ENCODE measurements at regions not wholly inside any gene's neighbourhood (a gene's known extent, or its start where the extent isn't known, plus 50 kb on each side); places are given as distances from the start of the nearest gene placed in this dataset.
"Not testable (repeated sequence)": the region's sequence is repeated elsewhere in the genome, so short reads cannot be mapped to it uniquely, and the experiment has no call there.

DNA sequence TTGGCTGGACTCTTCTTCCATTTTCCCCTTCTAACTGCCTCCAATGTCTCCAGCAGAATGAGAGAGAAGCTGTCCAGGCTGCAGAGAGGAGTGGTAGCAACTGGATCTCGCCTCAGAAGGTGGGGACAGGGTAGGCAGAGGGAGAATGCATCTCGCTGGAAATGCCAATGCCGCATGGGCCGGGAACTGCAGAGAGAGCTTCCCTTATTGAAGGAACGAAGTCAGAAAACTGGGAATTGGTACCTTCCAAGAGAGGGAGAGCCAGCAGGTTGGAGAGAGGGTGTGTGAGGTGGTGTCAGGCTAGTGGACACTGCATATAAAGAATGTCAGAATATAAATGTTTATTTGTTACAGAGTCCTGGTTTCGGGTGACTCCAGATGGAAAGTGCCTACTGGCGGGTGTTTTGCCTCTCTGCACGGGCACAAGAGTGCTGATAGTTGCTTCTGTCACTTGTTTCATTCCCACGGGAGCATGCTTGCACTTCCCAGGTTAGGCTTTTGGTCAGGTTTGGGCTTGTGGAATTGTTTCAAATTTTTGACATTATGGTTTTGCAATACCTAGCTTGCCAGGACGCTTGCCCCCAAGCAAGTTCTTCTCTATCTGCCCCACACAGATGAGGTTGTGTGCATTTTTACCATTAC lies 156.8 kb upstream of the STS start:
- no peak overlapping the region for H3K4me2 ChIP-seq
- H3K79me2 ChIP-seq (ENCODE audit: low read depth) = no peaks in the 10 kb centered on the region
- ChIA-PET CTCF (no interaction called here), POLR2A (ENCODE audit: unreplicated experiment) (no interaction called here)
- intact Hi-C loops (cut with micrococcal nuclease; ENCODE audit: unreplicated experiment) = no loop called here
- H3K9me3 ChIP-seq (ENCODE audit: insufficient read depth, low read depth) = no peaks in the 10 kb centered on the region
- no TSS peak for BruUV-seq (replicated peaks)
- no peak for TF ChIP-seq EZH2 (IDR thresholded peaks at IDR 0.05; ENCODE audit: low read depth)
- TF ChIP-seq, protein P1, sequence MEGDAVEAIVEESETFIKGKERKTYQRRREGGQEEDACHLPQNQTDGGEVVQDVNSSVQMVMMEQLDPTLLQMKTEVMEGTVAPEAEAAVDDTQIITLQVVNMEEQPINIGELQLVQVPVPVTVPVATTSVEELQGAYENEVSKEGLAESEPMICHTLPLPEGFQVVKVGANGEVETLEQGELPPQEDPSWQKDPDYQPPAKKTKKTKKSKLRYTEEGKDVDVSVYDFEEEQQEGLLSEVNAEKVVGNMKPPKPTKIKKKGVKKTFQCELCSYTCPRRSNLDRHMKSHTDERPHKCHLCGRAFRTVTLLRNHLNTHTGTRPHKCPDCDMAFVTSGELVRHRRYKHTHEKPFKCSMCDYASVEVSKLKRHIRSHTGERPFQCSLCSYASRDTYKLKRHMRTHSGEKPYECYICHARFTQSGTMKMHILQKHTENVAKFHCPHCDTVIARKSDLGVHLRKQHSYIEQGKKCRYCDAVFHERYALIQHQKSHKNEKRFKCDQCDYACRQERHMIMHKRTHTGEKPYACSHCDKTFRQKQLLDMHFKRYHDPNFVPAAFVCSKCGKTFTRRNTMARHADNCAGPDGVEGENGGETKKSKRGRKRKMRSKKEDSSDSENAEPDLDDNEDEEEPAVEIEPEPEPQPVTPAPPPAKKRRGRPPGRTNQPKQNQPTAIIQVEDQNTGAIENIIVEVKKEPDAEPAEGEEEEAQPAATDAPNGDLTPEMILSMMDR (conservative IDR thresholded peaks at IDR 0.05) = no peak
- H3F3A ChIP-seq (ENCODE audit: insufficient read depth, low read depth) = no peaks in the 10 kb centered on the region
- no peaks in the 10 kb centered on the region for H4K20me1 ChIP-seq (ENCODE audit: insufficient read depth)
- no peaks in the 10 kb centered on the region for H3K4me1 ChIP-seq (replicated peaks; ENCODE audit: insufficient read depth)
- DNase-seq = no peak
- H3K27ac ChIP-seq = no peak overlapping the region
- H3K36me3 ChIP-seq (ENCODE audit: low read depth) = no peaks in the 10 kb centered on the region
- no peak overlapping the region for H2AFZ ChIP-seq
- H3K4me3 ChIP-seq = no peak overlapping the region
- H3K9me2 ChIP-seq (ENCODE audit: insufficient read depth) = no peaks in the 10 kb centered on the region
- H3K27me3 ChIP-seq (ENCODE audit: insufficient read depth, low read depth) = no peaks in the 10 kb centered on the region

DNA sequence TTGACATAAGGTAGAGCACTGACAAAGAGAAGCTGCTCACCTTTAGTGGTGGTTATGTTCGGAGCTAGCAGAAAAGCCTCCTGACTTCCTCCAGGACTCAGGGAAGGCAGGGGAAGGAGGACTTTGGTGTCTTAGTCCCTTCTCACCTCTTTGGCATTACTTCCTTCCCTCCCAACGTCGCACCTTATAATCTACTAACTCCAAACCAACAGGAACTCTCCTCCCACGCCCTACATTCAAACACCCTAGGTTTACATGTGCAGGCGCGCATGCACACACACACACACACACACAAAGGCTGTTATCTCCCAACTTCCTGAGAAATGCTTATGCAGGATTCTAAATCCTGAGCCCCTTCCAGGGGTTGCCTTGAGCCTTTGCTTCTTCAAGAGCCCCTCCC lies 157.7 kb upstream of the STS start:
- CTCF ChIA-PET = no interaction called here
- Histone ChIP-seq H3K9me3 (ENCODE audit: insufficient read depth, low read depth) (no peaks in the 10 kb centered on the region), H3K9me2 (ENCODE audit: insufficient read depth) (no peaks in the 10 kb centered on the region), H3K4me1 (replicated peaks; ENCODE audit: insufficient read depth) (no peaks in the 10 kb centered on the region), H3K27me3 (ENCODE audit: insufficient read depth, low read depth) (no peaks in the 10 kb centered on the region), H3K79me2 (ENCODE audit: low read depth) (no peaks in the 10 kb centered on the region), H3K36me3 (ENCODE audit: low read depth) (no peaks in the 10 kb centered on the region), H3K27ac (no peak overlapping the region), H3F3A (ENCODE audit: insufficient read depth, low read depth) (no peaks in the 10 kb centered on the region), H3K4me3 (no peak overlapping the region), H3K4me2 (no peak overlapping the region), H4K20me1 (ENCODE audit: insufficient read depth) (no peaks in the 10 kb centered on the region), H2AFZ (no peak overlapping the region)
- intact Hi-C loops (cut with micrococcal nuclease; ENCODE audit: unreplicated experiment) = no loop called here
- POLR2A ChIA-PET (ENCODE audit: unreplicated experiment) = no interaction called here
- no TSS peak for BruUV-seq (replicated peaks)
- TF ChIP-seq EZH2 (IDR thresholded peaks at IDR 0.05; ENCODE audit: low read depth) = no peak
- TF ChIP-seq, protein P1 (conservative IDR thresholded peaks at IDR 0.05) = no peak
- no peak for DNase-seq

DNA sequence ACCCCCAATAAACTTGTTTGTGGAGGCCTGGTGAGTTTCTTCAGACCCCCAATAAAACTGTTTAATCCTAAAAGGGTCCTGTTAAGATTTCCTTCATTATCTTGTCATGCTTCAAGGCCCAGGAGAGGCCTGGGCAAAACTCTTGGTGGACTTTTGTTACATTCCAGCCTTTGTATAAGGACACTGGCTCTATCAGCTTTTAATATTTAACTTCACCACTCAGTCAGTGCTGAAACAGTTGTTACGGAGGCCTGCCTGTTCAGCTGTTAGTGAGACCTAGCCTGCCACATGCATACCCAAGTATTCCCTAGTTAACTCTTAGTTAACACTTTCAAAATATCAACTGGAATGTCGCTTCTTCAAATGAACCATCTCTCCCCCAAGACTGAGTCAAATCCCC lies 158.8 kb upstream of the STS start:
- intact Hi-C loops (cut with micrococcal nuclease; ENCODE audit: unreplicated experiment); H3F3A ChIP-seq (ENCODE audit: insufficient read depth, low read depth); H3K9me3 ChIP-seq (ENCODE audit: insufficient read depth, low read depth); CTCF ChIA-PET; H3K4me1 ChIP-seq (replicated peaks; ENCODE audit: insufficient read depth); BruUV-seq (replicated peaks); H4K20me1 ChIP-seq (ENCODE audit: insufficient read depth); H3K36me3 ChIP-seq (ENCODE audit: low read depth); H3K79me2 ChIP-seq (ENCODE audit: low read depth); H2AFZ ChIP-seq; H3K9me2 ChIP-seq (ENCODE audit: insufficient read depth); DNase-seq; H3K4me2 ChIP-seq; H3K27me3 ChIP-seq (ENCODE audit: insufficient read depth, low read depth); H3K27ac ChIP-seq; POLR2A ChIA-PET (ENCODE audit: unreplicated experiment); H3K4me3 ChIP-seq: not testable (repeated sequence)

DNA sequence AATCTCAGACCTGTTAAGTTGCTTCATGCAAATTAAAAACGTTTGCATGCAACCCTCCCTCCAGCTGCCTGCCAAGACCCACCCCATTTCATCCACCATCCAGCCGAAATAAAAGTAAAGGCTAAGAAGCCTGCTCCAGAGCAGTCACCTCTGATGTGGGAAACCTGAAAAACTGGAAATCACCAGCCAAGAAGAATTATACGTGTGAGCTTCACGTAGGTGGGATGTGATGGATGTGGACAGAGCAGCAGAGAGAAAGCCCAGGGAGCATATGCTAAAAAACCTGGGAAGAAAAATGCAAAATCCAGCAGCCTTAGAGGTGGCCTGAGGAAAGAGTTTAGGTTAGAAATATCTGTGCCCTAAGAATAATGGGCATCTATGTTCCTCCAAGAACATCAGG lies 160.6 kb upstream of the STS start:
- BruUV-seq (replicated peaks) = no TSS peak
- CTCF ChIA-PET = no interaction called here
- H3K9me2 ChIP-seq (ENCODE audit: insufficient read depth) = no peaks in the 10 kb centered on the region

More for the DNA sequence above, 160.6 kb upstream of the STS start:
- DNase-seq = no peak
- Histone ChIP-seq H3F3A (ENCODE audit: insufficient read depth, low read depth) (no peaks in the 10 kb centered on the region), H3K27me3 (ENCODE audit: insufficient read depth, low read depth) (no peaks in the 10 kb centered on the region), H3K4me2 (no peak overlapping the region), H3K36me3 (ENCODE audit: low read depth) (no peaks in the 10 kb centered on the region), H2AFZ (no peak overlapping the region), H3K4me1 (replicated peaks; ENCODE audit: insufficient read depth) (no peaks in the 10 kb centered on the region), H4K20me1 (ENCODE audit: insufficient read depth) (no peaks in the 10 kb centered on the region), H3K27ac (no peak overlapping the region), H3K4me3 (no peak overlapping the region), H3K79me2 (ENCODE audit: low read depth) (no peaks in the 10 kb centered on the region), H3K9me3 (ENCODE audit: insufficient read depth, low read depth) (no peaks in the 10 kb centered on the region)
- TF ChIP-seq, protein P1 (conservative IDR thresholded peaks at IDR 0.05) = no peak
- TF ChIP-seq EZH2 (IDR thresholded peaks at IDR 0.05; ENCODE audit: low read depth) = no peak
- POLR2A ChIA-PET (ENCODE audit: unreplicated experiment) = no interaction called here
- intact Hi-C loops (cut with micrococcal nuclease; ENCODE audit: unreplicated experiment) = no loop called here
